Mammary epithelial cell (primary cell): ENCODE measurements at regions not wholly inside any gene's neighbourhood (a gene's known extent, or its start where the extent isn't known, plus 50 kb on each side); places are given as distances from the start of the nearest gene placed in this dataset.
"Not testable (repeated sequence)": the region's sequence is repeated elsewhere in the genome, so short reads cannot be mapped to it uniquely, and the experiment has no call there.

Experiments used
- CTCF ChIP-seq, 2 donors: IDR thresholded peaks in 1 of 2; conservative IDR thresholded peaks in 1 of 2; 2 replicates each; pipeline ENCODE4 v1.5.1; 2011 to 2012; ENCODE audit warnings: inconsistent platforms in 2 of 2, low read length in 2 of 2, mild to moderate bottlenecking in 2 of 2, control low read depth in 1 of 2, low read depth in 1 of 2; ENCODE audit not compliant: insufficient read depth in 1 of 2; ENCODE audit errors: extremely low read depth in 1 of 2
- EZH2 ChIP-seq: IDR thresholded peaks from 2 replicates; pipeline ENCODE4 v1.6.1; 2012; ENCODE audit warnings: low read length, inconsistent platforms, borderline replicate concordance

- TF ChIP-seq CTCF (conservative IDR thresholded peaks at IDR 0.05 in 1 of 2, IDR thresholded peaks at IDR 0.05 in 1 of 2; ENCODE audit: extremely low read depth in 1 of 2, insufficient read depth in 1 of 2, low read depth in 1 of 2, low read length in 2 of 2): peak; percentile 8 to 48
- not testable (repeated sequence) for TF ChIP-seq EZH2
Observed at GRCh38 chr15:36052641-36053040, 506.7 kb upstream of the DPH6 start.
